ENCODE measurements at regions not wholly inside any gene's neighbourhood (a gene's known extent, or its start where the extent isn't known, plus 50 kb on each side); places are given as distances from the start of the nearest gene placed in this dataset.
A peak's percentile ranks its signal among the peaks of the same experiment; 100 is the strongest.

- peak; percentile 96 for DNase-seq (ENCODE audit: low read depth)
- no peak for TF ChIP-seq CTCF (IDR thresholded peaks at IDR 0.05; ENCODE audit: low read length, missing control alignments)
Observed at GRCh38 chr1:201766131-201766866, 62.7 kb upstream of the IPO9 start.

DNA sequence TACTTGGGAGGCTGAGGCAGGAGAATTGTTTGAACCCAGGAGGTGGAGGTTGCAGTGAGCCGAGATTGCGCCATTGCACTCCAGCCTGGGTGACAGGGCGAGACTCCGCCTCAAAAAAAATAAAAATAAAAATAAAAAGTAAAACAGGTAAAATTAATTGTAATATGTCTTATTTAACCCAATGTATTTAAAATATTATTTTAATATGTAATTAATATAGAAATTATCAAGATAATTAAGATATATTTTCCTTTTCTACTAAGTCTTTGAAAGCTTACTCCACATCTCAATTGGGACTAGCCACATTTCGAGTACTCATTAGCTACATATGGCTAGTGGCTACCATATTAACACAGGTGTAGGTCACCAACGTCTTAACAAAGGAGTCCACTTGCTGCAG, 61.6 kb upstream of the IPO9 start:
- H3K4me3 ChIP-seq (replicated peaks; ENCODE audit: low read depth, low read length), result no peak overlapping the region
- no peak for TF ChIP-seq CTCF (IDR thresholded peaks at IDR 0.05; ENCODE audit: low read length, missing control alignments)

More at GRCh38 chr1:201766131-201766866, 62.7 kb upstream of the IPO9 start:
- H3K4me3 ChIP-seq (replicated peaks; ENCODE audit: low read depth, low read length), result no peak overlapping the region

DNA sequence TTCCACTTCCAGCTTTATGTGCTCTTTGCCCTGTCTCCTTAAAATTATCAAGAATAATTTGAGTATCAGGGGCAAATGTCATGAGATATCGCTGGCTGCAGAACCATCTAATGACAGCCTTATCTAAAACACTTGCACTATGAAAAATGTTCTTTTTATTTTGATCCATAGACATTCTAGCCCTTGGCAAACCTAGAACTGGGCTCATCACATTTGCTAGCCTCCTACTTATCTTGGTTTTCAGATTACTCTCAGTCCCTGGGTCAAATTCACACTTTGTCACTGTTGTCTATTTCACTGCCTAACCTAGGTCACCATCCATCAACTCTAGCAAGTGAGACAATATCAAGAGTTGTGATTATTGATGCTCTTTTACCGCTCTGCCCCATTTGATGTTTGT, 59.9 kb upstream of the IPO9 start:
- H3K4me3 ChIP-seq (replicated peaks; ENCODE audit: low read depth, low read length), result no peak overlapping the region
- no peak for DNase-seq (ENCODE audit: low read depth)
- no peak for TF ChIP-seq CTCF (IDR thresholded peaks at IDR 0.05; ENCODE audit: low read length, missing control alignments)

More for the DNA sequence above, 61.6 kb upstream of the IPO9 start:
- no peak for DNase-seq (ENCODE audit: low read depth)

- no peak overlapping the region for H3K4me3 ChIP-seq (replicated peaks; ENCODE audit: low read depth, low read length)
- DNase-seq (ENCODE audit: low read depth), result peak; percentile 90
- TF ChIP-seq CTCF (IDR thresholded peaks at IDR 0.05; ENCODE audit: low read length, missing control alignments), result no peak
Observed at GRCh38 chr1:201769966-201770365, 59.0 kb upstream of the IPO9 start.

GRCh38 chr1:201771466-201771865, 57.5 kb upstream of the IPO9 start:
- no peak overlapping the region for H3K4me3 ChIP-seq (replicated peaks; ENCODE audit: low read depth, low read length)
- DNase-seq (ENCODE audit: low read depth), result peak; percentile 95
- TF ChIP-seq CTCF (IDR thresholded peaks at IDR 0.05; ENCODE audit: low read length, missing control alignments), result no peak

DNA sequence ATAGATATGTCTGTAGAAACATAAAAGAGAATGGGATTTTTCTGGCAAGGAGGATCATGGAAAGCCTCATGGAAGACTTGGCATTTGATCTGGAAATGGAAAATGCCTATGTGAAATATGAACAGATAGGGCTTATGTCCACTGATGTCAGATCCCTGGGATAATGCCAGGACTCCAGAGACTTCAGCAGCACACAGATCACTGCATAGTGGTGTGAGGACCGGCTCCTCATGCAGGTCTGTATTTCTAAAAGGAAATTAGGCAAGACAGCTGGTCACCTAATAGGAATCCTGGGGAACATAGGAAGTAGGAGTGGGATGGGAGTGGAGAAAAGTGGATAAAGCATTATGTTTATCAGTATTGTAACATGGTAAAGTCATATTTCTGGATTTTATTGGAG, 56.8 kb upstream of the IPO9 start:
- no peak for DNase-seq (ENCODE audit: low read depth)
- H3K4me3 ChIP-seq (replicated peaks; ENCODE audit: low read depth, low read length), result no peak overlapping the region

More for the DNA sequence above, 56.8 kb upstream of the IPO9 start:
- TF ChIP-seq CTCF (IDR thresholded peaks at IDR 0.05; ENCODE audit: low read length, missing control alignments), result no peak
